ENCODE measurements at regions not wholly inside any gene's neighbourhood (a gene's known extent, or its start where the extent isn't known, plus 50 kb on each side); places are given as distances from the start of the nearest gene placed in this dataset.

- DNase-seq: peak in 1 of 2 donors; percentile 26
Measured at GRCh38 chr9:31996331-31996730, 388.1 kb upstream of the ACO1 start.

DNA sequence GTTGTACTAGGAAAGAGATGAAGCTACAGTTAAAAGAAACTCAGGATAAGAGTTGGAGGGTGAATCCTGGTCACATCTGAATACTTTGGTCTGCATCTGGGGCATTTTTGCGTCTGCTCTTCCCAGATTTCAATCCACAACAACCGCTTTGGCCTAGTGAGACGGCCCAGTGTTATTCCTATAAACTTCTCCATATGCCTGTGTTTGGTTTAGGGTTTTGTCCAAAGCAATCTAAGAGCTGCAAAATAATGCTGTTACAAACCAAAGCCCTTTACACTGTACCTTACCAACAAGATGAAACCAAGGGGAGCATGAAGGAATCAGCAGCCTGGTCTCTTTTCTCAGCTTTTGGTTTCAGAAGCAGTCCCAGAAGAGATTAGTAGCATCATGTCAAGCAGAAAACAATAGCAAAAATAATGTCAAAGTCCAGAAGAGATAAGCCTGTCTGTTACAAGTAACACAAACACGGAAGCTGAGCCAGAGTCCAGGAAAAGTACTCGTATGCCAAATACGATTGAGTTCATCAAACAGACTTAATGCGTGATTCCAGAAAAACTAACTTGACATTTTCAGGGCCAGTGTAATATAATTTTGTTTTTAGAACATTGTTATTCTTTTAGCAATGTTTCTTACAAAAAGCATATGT is 379.9 kb upstream of the ACO1 start:
- H3K36me3 ChIP-seq (ENCODE audit: control insufficient read depth, insufficient read depth, low read length): no peaks in the 10 kb centered on the region
- 88% methylated on average over 6 of the region's 7 CpGs for WGBS (ENCODE audit: insufficient coverage)
- peaks cover 12 to 13% of the 10 kb centered on the region in 2 donors for H3K9me3 Mint-ChIP-seq
- no peaks in the 10 kb centered on the region for H3K4me1 Mint-ChIP-seq
- DNase-seq (no peak), ATAC-seq (no peak)
- H3K4me3 ChIP-seq (ENCODE audit: low read length): no peak overlapping the region
- intact Hi-C loops (cut with micrococcal nuclease): no loop called here
- H3K36me3 Mint-ChIP-seq: no peaks in the 10 kb centered on the region
- no peak overlapping the region for H3K4me3 Mint-ChIP-seq
- no peaks in the 10 kb centered on the region for H3K27me3 Mint-ChIP-seq (ENCODE audit: low read depth in 2 of 2)
- H3K9me3 ChIP-seq (ENCODE audit: control insufficient read depth, insufficient read depth, low read length): peaks cover 5% of the 10 kb centered on the region
- H3K27ac Mint-ChIP-seq: no peak overlapping the region
- no peaks in the 10 kb centered on the region for H3K4me1 ChIP-seq (ENCODE audit: control insufficient read depth, insufficient read depth, low read length)
- TF ChIP-seq, protein P1, sequence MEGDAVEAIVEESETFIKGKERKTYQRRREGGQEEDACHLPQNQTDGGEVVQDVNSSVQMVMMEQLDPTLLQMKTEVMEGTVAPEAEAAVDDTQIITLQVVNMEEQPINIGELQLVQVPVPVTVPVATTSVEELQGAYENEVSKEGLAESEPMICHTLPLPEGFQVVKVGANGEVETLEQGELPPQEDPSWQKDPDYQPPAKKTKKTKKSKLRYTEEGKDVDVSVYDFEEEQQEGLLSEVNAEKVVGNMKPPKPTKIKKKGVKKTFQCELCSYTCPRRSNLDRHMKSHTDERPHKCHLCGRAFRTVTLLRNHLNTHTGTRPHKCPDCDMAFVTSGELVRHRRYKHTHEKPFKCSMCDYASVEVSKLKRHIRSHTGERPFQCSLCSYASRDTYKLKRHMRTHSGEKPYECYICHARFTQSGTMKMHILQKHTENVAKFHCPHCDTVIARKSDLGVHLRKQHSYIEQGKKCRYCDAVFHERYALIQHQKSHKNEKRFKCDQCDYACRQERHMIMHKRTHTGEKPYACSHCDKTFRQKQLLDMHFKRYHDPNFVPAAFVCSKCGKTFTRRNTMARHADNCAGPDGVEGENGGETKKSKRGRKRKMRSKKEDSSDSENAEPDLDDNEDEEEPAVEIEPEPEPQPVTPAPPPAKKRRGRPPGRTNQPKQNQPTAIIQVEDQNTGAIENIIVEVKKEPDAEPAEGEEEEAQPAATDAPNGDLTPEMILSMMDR (IDR thresholded peaks at IDR 0.05): no peak
- H3K27ac ChIP-seq (ENCODE audit: low read length): no peak overlapping the region
- no peaks in the 10 kb centered on the region for H3K27me3 ChIP-seq (ENCODE audit: control insufficient read depth, insufficient read depth, low read length)

More at GRCh38 chr9:31996331-31996730, 388.1 kb upstream of the ACO1 start:
- H3K4me3 Mint-ChIP-seq: no peak overlapping the region
- Histone ChIP-seq H3K4me3 (ENCODE audit: low read length) (no peak overlapping the region), H3K27me3 (ENCODE audit: control insufficient read depth, insufficient read depth, low read length) (no peaks in the 10 kb centered on the region), H3K36me3 (ENCODE audit: control insufficient read depth, insufficient read depth, low read length) (no peaks in the 10 kb centered on the region), H3K4me1 (ENCODE audit: control insufficient read depth, insufficient read depth, low read length) (no peaks in the 10 kb centered on the region), H3K27ac (ENCODE audit: low read length) (no peak overlapping the region), H3K9me3 (ENCODE audit: control insufficient read depth, insufficient read depth, low read length) (no peaks in the 10 kb centered on the region)
- no peaks in the 10 kb centered on the region for H3K4me1 Mint-ChIP-seq
- peaks cover 7% of the 10 kb centered on the region for H3K36me3 Mint-ChIP-seq
- TF ChIP-seq, protein P1 (IDR thresholded peaks at IDR 0.05): no peak
- H3K27me3 Mint-ChIP-seq (ENCODE audit: low read depth in 2 of 2): no peaks in the 10 kb centered on the region
- no CpG with 5 or more reads among the region's 1 CpG for WGBS (ENCODE audit: insufficient coverage)
- peaks cover 16 to 22% of the 10 kb centered on the region in 2 donors for H3K9me3 Mint-ChIP-seq
- intact Hi-C loops (cut with micrococcal nuclease): no loop called here
- no peak overlapping the region for H3K27ac Mint-ChIP-seq
- no peak for ATAC-seq

- H3K27ac ChIP-seq (ENCODE audit: low read length): no peak overlapping the region
- Mint-ChIP-seq H3K27me3 (ENCODE audit: low read depth in 2 of 2) (no peaks in the 10 kb centered on the region), H3K27ac (no peak overlapping the region), H3K4me1 (no peaks in the 10 kb centered on the region), H3K4me3 (no peak overlapping the region), H3K36me3 (no peaks in the 10 kb centered on the region), H3K9me3 (peaks cover 7% of the 10 kb centered on the region in 2 donors)
- H3K4me1 ChIP-seq (ENCODE audit: control insufficient read depth, insufficient read depth, low read length): no peaks in the 10 kb centered on the region
- ATAC-seq (no peak), DNase-seq (no peak)
- H3K9me3 ChIP-seq (ENCODE audit: control insufficient read depth, insufficient read depth, low read length): peaks cover 5% of the 10 kb centered on the region
- 85% methylated on average over 8 of the region's 8 CpGs for WGBS (ENCODE audit: insufficient coverage)
- intact Hi-C loops (cut with micrococcal nuclease): no loop called here
- TF ChIP-seq, protein P1 (IDR thresholded peaks at IDR 0.05): no peak
- H3K4me3 ChIP-seq (ENCODE audit: low read length): no peak overlapping the region
- no peaks in the 10 kb centered on the region for H3K36me3 ChIP-seq (ENCODE audit: control insufficient read depth, insufficient read depth, low read length)
- no peaks in the 10 kb centered on the region for H3K27me3 ChIP-seq (ENCODE audit: control insufficient read depth, insufficient read depth, low read length)
Measured at GRCh38 chr9:32010322-32010721, 374.1 kb upstream of the ACO1 start.

- TF ChIP-seq, protein P1 (IDR thresholded peaks at IDR 0.05): no peak
- no peaks in the 10 kb centered on the region for H3K4me1 ChIP-seq (ENCODE audit: control insufficient read depth, insufficient read depth, low read length)
- intact Hi-C loops (cut with micrococcal nuclease): no loop called here
- Mint-ChIP-seq H3K36me3 (no peaks in the 10 kb centered on the region), H3K9me3 (peaks cover 10% of the 10 kb centered on the region in 2 donors), H3K27ac (no peak overlapping the region), H3K4me1 (no peaks in the 10 kb centered on the region), H3K27me3 (ENCODE audit: low read depth in 2 of 2) (no peaks in the 10 kb centered on the region), H3K4me3 (no peak overlapping the region)
- ATAC-seq (no peak), DNase-seq (no peak)
- H3K9me3 ChIP-seq (ENCODE audit: control insufficient read depth, insufficient read depth, low read length): peaks cover 7% of the 10 kb centered on the region
- H3K27ac ChIP-seq (ENCODE audit: low read length): no peak overlapping the region
- 98% methylated on average over 2 of the region's 2 CpGs for WGBS (ENCODE audit: insufficient coverage)
- no peaks in the 10 kb centered on the region for H3K36me3 ChIP-seq (ENCODE audit: control insufficient read depth, insufficient read depth, low read length)
- H3K4me3 ChIP-seq (ENCODE audit: low read length): no peak overlapping the region
- H3K27me3 ChIP-seq (ENCODE audit: control insufficient read depth, insufficient read depth, low read length): no peaks in the 10 kb centered on the region
Measured at GRCh38 chr9:32011049-32011448, 373.4 kb upstream of the ACO1 start.
